ENCODE measurements at regions not wholly inside any gene's neighbourhood (a gene's known extent, or its start where the extent isn't known, plus 50 kb on each side); places are given as distances from the start of the nearest gene placed in this dataset.
A peak's percentile ranks its signal among the peaks of the same experiment; 100 is the strongest.

GRCh38 chr3:39590806-39591205 is 123.3 kb downstream of the MOBP start:
- Mint-ChIP-seq H3K9me3 (no peaks in the 10 kb centered on the region), H3K27me3 (peaks cover 15% of the 10 kb centered on the region), H3K4me1 (no peaks in the 10 kb centered on the region), H3K4me3 (no peak overlapping the region), H3K27ac (no peak overlapping the region), H3K36me3 (no peaks in the 10 kb centered on the region)
- Histone ChIP-seq H3K4me1 (ENCODE audit: control insufficient read depth, insufficient read depth, low read length, poor library complexity, severe bottlenecking) (no peaks in the 10 kb centered on the region), H3K9me3 (ENCODE audit: control insufficient read depth in 2 of 2, low read length in 2 of 2) (no peaks in the 10 kb centered on the region), H3K4me3 (ENCODE audit: low read depth, low read length) (no peak overlapping the region), H3K36me3 (ENCODE audit: control insufficient read depth, insufficient read depth, low read length) (no peaks in the 10 kb centered on the region), H3K27ac (ENCODE audit: insufficient read depth, low read length, poor library complexity, severe bottlenecking) (no peak overlapping the region), H3K27me3 (ENCODE audit: control insufficient read depth, insufficient read depth, low read length) (peaks cover 2% of the 10 kb centered on the region)
- DNase-seq = no peak
- no peak for ATAC-seq (ENCODE audit: low read depth in 2 of 2)

GRCh38 chr3:39592311-39593050 is 125.0 kb downstream of the MOBP start:
- ATAC-seq (ENCODE audit: low read depth in 2 of 2) (no peak), DNase-seq (no peak)
- no peak overlapping the region for H3K27ac Mint-ChIP-seq
- Histone ChIP-seq H3K27ac (ENCODE audit: insufficient read depth, low read length, poor library complexity, severe bottlenecking) (no peak overlapping the region), H3K36me3 (ENCODE audit: control insufficient read depth, insufficient read depth, low read length) (no peaks in the 10 kb centered on the region), H3K4me3 (ENCODE audit: low read depth, low read length) (no peak overlapping the region), H3K9me3 (ENCODE audit: control insufficient read depth in 2 of 2, low read length in 2 of 2) (no peaks in the 10 kb centered on the region), H3K27me3 (ENCODE audit: control insufficient read depth, insufficient read depth, low read length) (peaks cover 2% of the 10 kb centered on the region), H3K4me1 (ENCODE audit: control insufficient read depth, insufficient read depth, low read length, poor library complexity, severe bottlenecking) (no peaks in the 10 kb centered on the region)
- H3K9me3 Mint-ChIP-seq = no peaks in the 10 kb centered on the region
- peaks cover 14% of the 10 kb centered on the region for H3K27me3 Mint-ChIP-seq
- H3K36me3 Mint-ChIP-seq = no peaks in the 10 kb centered on the region
- H3K4me3 Mint-ChIP-seq = no peak overlapping the region
- no peaks in the 10 kb centered on the region for H3K4me1 Mint-ChIP-seq

- H3K27me3 Mint-ChIP-seq = peaks cover 11% of the 10 kb centered on the region
- H3K9me3 Mint-ChIP-seq = no peaks in the 10 kb centered on the region
- Histone ChIP-seq H3K36me3 (ENCODE audit: control insufficient read depth, insufficient read depth, low read length) (no peaks in the 10 kb centered on the region), H3K9me3 (ENCODE audit: control insufficient read depth in 2 of 2, low read length in 2 of 2) (no peaks in the 10 kb centered on the region), H3K4me3 (ENCODE audit: low read depth, low read length) (no peak overlapping the region), H3K27me3 (ENCODE audit: control insufficient read depth, insufficient read depth, low read length) (peaks cover 4% of the 10 kb centered on the region), H3K4me1 (ENCODE audit: control insufficient read depth, insufficient read depth, low read length, poor library complexity, severe bottlenecking) (no peaks in the 10 kb centered on the region), H3K27ac (ENCODE audit: insufficient read depth, low read length, poor library complexity, severe bottlenecking) (no peak overlapping the region)
- H3K4me3 Mint-ChIP-seq = peak overlapping the region in 1 of 4 donors; percentile 34
- no peak for ATAC-seq (ENCODE audit: low read depth in 2 of 2)
- no peaks in the 10 kb centered on the region for H3K36me3 Mint-ChIP-seq
- no peak for DNase-seq
- H3K27ac Mint-ChIP-seq = no peak overlapping the region
- no peaks in the 10 kb centered on the region for H3K4me1 Mint-ChIP-seq
Measured at GRCh38 chr3:39593341-39593740, 125.9 kb downstream of the MOBP start.

- Histone ChIP-seq H3K9me3 (ENCODE audit: control insufficient read depth in 2 of 2, low read length in 2 of 2) (no peaks in the 10 kb centered on the region), H3K27me3 (ENCODE audit: control insufficient read depth, insufficient read depth, low read length) (peaks cover 2% of the 10 kb centered on the region), H3K4me1 (ENCODE audit: control insufficient read depth, insufficient read depth, low read length, poor library complexity, severe bottlenecking) (no peaks in the 10 kb centered on the region), H3K36me3 (ENCODE audit: control insufficient read depth, insufficient read depth, low read length) (no peaks in the 10 kb centered on the region), H3K4me3 (ENCODE audit: low read depth, low read length) (no peak overlapping the region), H3K27ac (ENCODE audit: insufficient read depth, low read length, poor library complexity, severe bottlenecking) (no peak overlapping the region)
- ATAC-seq (ENCODE audit: low read depth in 2 of 2) (no peak), DNase-seq (no peak)
- no peak overlapping the region for H3K27ac Mint-ChIP-seq
- no peaks in the 10 kb centered on the region for H3K4me1 Mint-ChIP-seq
- H3K4me3 Mint-ChIP-seq = no peak overlapping the region
- peaks cover 0 to 9% (median 2%) of the 10 kb centered on the region in 7 donors for H3K9me3 Mint-ChIP-seq
- peaks cover 20% of the 10 kb centered on the region for H3K27me3 Mint-ChIP-seq
- H3K36me3 Mint-ChIP-seq = no peaks in the 10 kb centered on the region
Measured at GRCh38 chr3:39601241-39601640, 133.8 kb downstream of the MOBP start.

GRCh38 chr3:39605837-39606236 is 138.4 kb downstream of the MOBP start:
- Histone ChIP-seq H3K27ac (ENCODE audit: insufficient read depth, low read length, poor library complexity, severe bottlenecking) (no peak overlapping the region), H3K4me3 (ENCODE audit: low read depth, low read length) (no peak overlapping the region), H3K27me3 (ENCODE audit: control insufficient read depth, insufficient read depth, low read length) (no peaks in the 10 kb centered on the region), H3K36me3 (ENCODE audit: control insufficient read depth, insufficient read depth, low read length) (no peaks in the 10 kb centered on the region), H3K9me3 (ENCODE audit: control insufficient read depth in 2 of 2, low read length in 2 of 2) (no peaks in the 10 kb centered on the region), H3K4me1 (ENCODE audit: control insufficient read depth, insufficient read depth, low read length, poor library complexity, severe bottlenecking) (no peaks in the 10 kb centered on the region)
- H3K27me3 Mint-ChIP-seq = peaks cover 24% of the 10 kb centered on the region
- H3K4me3 Mint-ChIP-seq = no peak overlapping the region
- DNase-seq (no peak), ATAC-seq (ENCODE audit: low read depth in 2 of 2) (no peak)
- H3K9me3 Mint-ChIP-seq = peaks cover 0 to 9% (median 2%) of the 10 kb centered on the region in 7 donors
- H3K4me1 Mint-ChIP-seq = no peaks in the 10 kb centered on the region
- no peak overlapping the region for H3K27ac Mint-ChIP-seq
- no peaks in the 10 kb centered on the region for H3K36me3 Mint-ChIP-seq

- Mint-ChIP-seq H3K4me1 (no peaks in the 10 kb centered on the region), H3K36me3 (no peaks in the 10 kb centered on the region), H3K9me3 (peaks cover 0 to 29% (median 11%) of the 10 kb centered on the region in 7 donors), H3K27ac (no peak overlapping the region), H3K4me3 (no peak overlapping the region), H3K27me3 (peaks cover 12% of the 10 kb centered on the region)
- H3K4me3 ChIP-seq (ENCODE audit: low read depth, low read length) = no peak overlapping the region
- no peak for ATAC-seq (ENCODE audit: low read depth in 2 of 2)
- DNase-seq = no peak
- no peak overlapping the region for H3K27ac ChIP-seq (ENCODE audit: insufficient read depth, low read length, poor library complexity, severe bottlenecking)
- H3K9me3 ChIP-seq (ENCODE audit: control insufficient read depth in 2 of 2, low read length in 2 of 2) = peaks cover 0 to 5% of the 10 kb centered on the region in 2 experiments
- no peaks in the 10 kb centered on the region for H3K36me3 ChIP-seq (ENCODE audit: control insufficient read depth, insufficient read depth, low read length)
- H3K27me3 ChIP-seq (ENCODE audit: control insufficient read depth, insufficient read depth, low read length) = no peaks in the 10 kb centered on the region
- no peaks in the 10 kb centered on the region for H3K4me1 ChIP-seq (ENCODE audit: control insufficient read depth, insufficient read depth, low read length, poor library complexity, severe bottlenecking)
Measured at GRCh38 chr3:39626198-39626597, 158.7 kb downstream of the MOBP start.

GRCh38 chr3:39631136-39631535 is 163.7 kb downstream of the MOBP start:
- H3K4me3 Mint-ChIP-seq = no peak overlapping the region
- H3K9me3 Mint-ChIP-seq = peaks cover 0 to 18% (median 6%) of the 10 kb centered on the region in 7 donors
- H3K4me1 Mint-ChIP-seq = no peaks in the 10 kb centered on the region
- H3K27ac ChIP-seq (ENCODE audit: insufficient read depth, low read length, poor library complexity, severe bottlenecking) = no peak overlapping the region
- no peaks in the 10 kb centered on the region for H3K36me3 Mint-ChIP-seq
- H3K27me3 ChIP-seq (ENCODE audit: control insufficient read depth, insufficient read depth, low read length) = no peaks in the 10 kb centered on the region
- H3K27me3 Mint-ChIP-seq = peaks cover 2% of the 10 kb centered on the region
- H3K36me3 ChIP-seq (ENCODE audit: control insufficient read depth, insufficient read depth, low read length) = no peaks in the 10 kb centered on the region
- no peaks in the 10 kb centered on the region for H3K4me1 ChIP-seq (ENCODE audit: control insufficient read depth, insufficient read depth, low read length, poor library complexity, severe bottlenecking)
- DNase-seq (no peak), ATAC-seq (ENCODE audit: low read depth in 2 of 2) (no peak)
- no peak overlapping the region for H3K4me3 ChIP-seq (ENCODE audit: low read depth, low read length)
- H3K27ac Mint-ChIP-seq = no peak overlapping the region
- peaks cover 0 to 1% of the 10 kb centered on the region in 2 experiments for H3K9me3 ChIP-seq (ENCODE audit: control insufficient read depth in 2 of 2, low read length in 2 of 2)

- Histone ChIP-seq H3K4me3 (ENCODE audit: low read depth, low read length) (no peak overlapping the region), H3K27me3 (ENCODE audit: control insufficient read depth, insufficient read depth, low read length) (no peaks in the 10 kb centered on the region), H3K27ac (ENCODE audit: insufficient read depth, low read length, poor library complexity, severe bottlenecking) (no peak overlapping the region), H3K4me1 (ENCODE audit: control insufficient read depth, insufficient read depth, low read length, poor library complexity, severe bottlenecking) (no peaks in the 10 kb centered on the region), H3K9me3 (ENCODE audit: control insufficient read depth in 2 of 2, low read length in 2 of 2) (no peaks in the 10 kb centered on the region), H3K36me3 (ENCODE audit: control insufficient read depth, insufficient read depth, low read length) (no peaks in the 10 kb centered on the region)
- Mint-ChIP-seq H3K27ac (no peak overlapping the region), H3K27me3 (no peaks in the 10 kb centered on the region), H3K4me3 (no peak overlapping the region), H3K4me1 (peaks cover 8 to 16% (median 10%) of the 10 kb centered on the region in 4 donors), H3K36me3 (no peaks in the 10 kb centered on the region), H3K9me3 (peaks cover 0 to 5% (median 0%) of the 10 kb centered on the region in 7 donors)
- ATAC-seq (ENCODE audit: low read depth in 2 of 2) (peak in 1 of 2 donors; percentile 28), DNase-seq (peak in 1 of 3 donors; percentile 30)
Measured at GRCh38 chr3:39637807-39638206, 170.3 kb downstream of the MOBP start.

Data from CD4-positive, CD25-positive, alpha-beta regulatory T cell (primary cell).